ENCODE measurements at regions not wholly inside any gene's neighbourhood (a gene's known extent, or its start where the extent isn't known, plus 50 kb on each side); places are given as distances from the start of the nearest gene placed in this dataset.

GRCh38 chr5:57700072-57700471 is 217.5 kb upstream of the ACTBL2 start:
- DNase-seq = no peak
- intact Hi-C loops (cut with micrococcal nuclease) = loop anchor here (5.0 kb wide), 1 partner anchor 38 kb away; no protein-coding TSS in a partner anchor
- ATAC-seq = peak; percentile 84

- ATAC-seq = no peak
- intact Hi-C loops (cut with micrococcal nuclease) = no loop called here
- DNase-seq = no peak
Measured at GRCh38 chr5:57698802-57699201, 216.2 kb upstream of the ACTBL2 start.

- intact Hi-C loops (cut with micrococcal nuclease) = no loop called here
- no peak for ATAC-seq
Measured at GRCh38 chr5:57698086-57698485, 215.5 kb upstream of the ACTBL2 start.

GRCh38 chr5:57696825-57697570 is 214.4 kb upstream of the ACTBL2 start:
- ATAC-seq = peak; percentile 66
- DNase-seq = peak; percentile 25
- intact Hi-C loops (cut with micrococcal nuclease) = no loop called here

More at GRCh38 chr5:57698086-57698485, 215.5 kb upstream of the ACTBL2 start:
- no peak for DNase-seq

- intact Hi-C loops (cut with micrococcal nuclease) = no loop called here
- DNase-seq = no peak
- ATAC-seq = no peak
Measured at GRCh38 chr5:57696389-57696769, 213.8 kb upstream of the ACTBL2 start.

- DNase-seq = peak; percentile 30
- ATAC-seq = no peak
- intact Hi-C loops (cut with micrococcal nuclease) = no loop called here
Measured at GRCh38 chr5:57695706-57696388, 213.2 kb upstream of the ACTBL2 start.

GRCh38 chr5:57695179-57695578 is 212.6 kb upstream of the ACTBL2 start:
- no peak for ATAC-seq
- DNase-seq = no peak
- intact Hi-C loops (cut with micrococcal nuclease) = no loop called here

GRCh38 chr5:57693488-57694305 is 211.1 kb upstream of the ACTBL2 start:
- DNase-seq (no peak), ATAC-seq (no peak)
- intact Hi-C loops (cut with micrococcal nuclease) = no loop called here

GRCh38 chr5:57692582-57693487 is 210.2 kb upstream of the ACTBL2 start:
- DNase-seq (peak; percentile 69), ATAC-seq (peak; percentile 83)
- intact Hi-C loops (cut with micrococcal nuclease) = no loop called here

GRCh38 chr5:57690724-57691123 is 208.1 kb upstream of the ACTBL2 start:
- intact Hi-C loops (cut with micrococcal nuclease) = no loop called here
- DNase-seq (no peak), ATAC-seq (no peak)

GRCh38 chr5:57687596-57687995 is 205.0 kb upstream of the ACTBL2 start:
- no peak for DNase-seq
- ATAC-seq = no peak
- intact Hi-C loops (cut with micrococcal nuclease) = no loop called here

- intact Hi-C loops (cut with micrococcal nuclease) = no loop called here
- ATAC-seq = no peak
Measured at GRCh38 chr5:57685516-57686255, 203.1 kb upstream of the ACTBL2 start.

GRCh38 chr5:57684299-57684702 is 201.7 kb upstream of the ACTBL2 start:
- intact Hi-C loops (cut with micrococcal nuclease) = no loop called here
- no peak for ATAC-seq

More at GRCh38 chr5:57685516-57686255, 203.1 kb upstream of the ACTBL2 start:
- no peak for DNase-seq

GRCh38 chr5:57683036-57683630 is 200.5 kb upstream of the ACTBL2 start:
- intact Hi-C loops (cut with micrococcal nuclease) = no loop called here
- DNase-seq (no peak), ATAC-seq (no peak)

More at GRCh38 chr5:57684299-57684702, 201.7 kb upstream of the ACTBL2 start:
- DNase-seq = no peak

- intact Hi-C loops (cut with micrococcal nuclease) = no loop called here
- DNase-seq (no peak), ATAC-seq (no peak)
Measured at GRCh38 chr5:57681942-57682341, 199.3 kb upstream of the ACTBL2 start.

GRCh38 chr5:57680686-57681085 is 198.1 kb upstream of the ACTBL2 start:
- ATAC-seq (no peak), DNase-seq (no peak)
- intact Hi-C loops (cut with micrococcal nuclease) = no loop called here

GRCh38 chr5:57677235-57677634 is 194.6 kb upstream of the ACTBL2 start:
- intact Hi-C loops (cut with micrococcal nuclease) = no loop called here
- ATAC-seq (no peak), DNase-seq (no peak)

All from left ventricle myocardium superior (tissue), 1 donor.